GM12878 (cell line): ENCODE measurements at regions not wholly inside any gene's neighbourhood (a gene's known extent, or its start where the extent isn't known, plus 50 kb on each side); places are given as distances from the start of the nearest gene placed in this dataset.

Experiments
- ATAC-seq: fragments of 200-7000 bp; cut with Tn5 transposase; 3 replicates; pipeline ENCODE4 v1.9.1; 2020; ENCODE audit warnings: mild to moderate bottlenecking, moderate library complexity
- BruUV-seq: library from RNA; stranded (reverse); fragments of 400-500 nt; replicated peaks from 2 replicates; lab custom pipeline; 2021; lab: Mats Ljungman, UMichigan
- CTCF ChIA-PET: fragments of 300-600 bp; sonication (Branson Sonifier 250); formaldehyde crosslinking; extraction: SDS; loops from one replicate; lab custom pipeline; 2021; ENCODE audit warnings: inconsistent platforms; lab: Yijun Ruan, JAX
- POLR2A ChIA-PET: fragments of 350-600 bp; formaldehyde crosslinking; extraction: SDS; loops from one replicate; lab custom pipeline; 2021; ENCODE audit warnings: inconsistent platforms; lab: Charles Lee
- RAD21 ChIA-PET: fragments of 300-600 bp; sonication (Branson Sonifier 250); formaldehyde crosslinking; loops from one replicate; lab custom pipeline; 2023; ENCODE audit warnings: antibody characterized with exemption; ENCODE audit not compliant: unreplicated experiment; lab: Charles Lee
- SMC1A ChIA-PET: fragments of 300-600 bp; sonication (Branson Sonifier 250); formaldehyde crosslinking; loops from one replicate; lab custom pipeline; 2023; ENCODE audit not compliant: unreplicated experiment, uncharacterized antibody; lab: Charles Lee
- DNase-seq: peaks from one replicate; pipeline ENCODE4 v3.0.0-alpha.2; 2011; ENCODE audit warnings: low read depth, low spot score
- FAIRE-seq: peaks from 3 replicates; lab custom pipeline; 2011; peaks lifted over from hg19 to GRCh38; lab: Jason Lieb, UNC
- H2AFZ ChIP-seq: 2 replicates; pipeline ENCODE4 v1.6.0; 2011; ENCODE audit warnings: low read depth, low read length, control low read depth; ENCODE audit not compliant: control insufficient read depth
- H3K27ac ChIP-seq: 2 replicates; pipeline ENCODE4 v1.5.1; 2011; ENCODE audit warnings: control low read depth; ENCODE audit not compliant: control insufficient read depth, insufficient read depth
- H3K27me3 ChIP-seq, 2 experiments: replicated peaks in 1 of 2; 2 replicates each; pipeline versions ENCODE4 v1.6.0 to v1.6.1; 2011; ENCODE audit warnings: low read length in 1 of 2; ENCODE audit not compliant: control insufficient read depth in 2 of 2, insufficient read depth in 2 of 2
- H3K36me3 ChIP-seq, 2 experiments: 2 replicates each; pipeline ENCODE4 v1.5.1; 2011; ENCODE audit warnings: low read length in 1 of 2; ENCODE audit not compliant: control insufficient read depth in 2 of 2, insufficient read depth in 2 of 2
- H3K4me1 ChIP-seq: 2 replicates; pipeline ENCODE4 v1.6.1; 2011; ENCODE audit warnings: mild to moderate bottlenecking, low read length, moderate library complexity, mixed read lengths; ENCODE audit not compliant: control insufficient read depth, insufficient read depth
- H3K4me2 ChIP-seq: 2 replicates; pipeline ENCODE4 v1.6.0; 2011; ENCODE audit warnings: control low read depth; ENCODE audit not compliant: control insufficient read depth, insufficient read depth
- H3K4me3 ChIP-seq: fragments of 200-600 bp; sonication (generic); 2 replicates; pipeline ENCODE4 v1.5.1; 2016
- H3K79me2 ChIP-seq: 2 replicates; pipeline ENCODE4 v1.6.0; 2011; ENCODE audit warnings: low read length; ENCODE audit not compliant: control insufficient read depth, insufficient read depth
- H3K9ac ChIP-seq: 2 replicates; pipeline ENCODE4 v1.8.0; 2011; ENCODE audit warnings: low read length, control low read depth, mixed read lengths; ENCODE audit not compliant: control insufficient read depth, insufficient read depth
- H3K9me3 ChIP-seq: replicated peaks from 3 replicates; pipeline ENCODE4 v1.5.1; 2011; ENCODE audit warnings: mild to moderate bottlenecking, low read length; ENCODE audit not compliant: control insufficient read depth, insufficient read depth
- H4K20me1 ChIP-seq: 2 replicates; pipeline ENCODE4 v1.6.0; 2011; ENCODE audit not compliant: control insufficient read depth, insufficient read depth
- EGR1 ChIP-seq, 2 experiments: IDR thresholded peaks; 1 replicate in 1 of 2; 2 replicates in 1 of 2; pipeline ENCODE4 v1.6.1; 2011 to 2012; ENCODE audit warnings: low read depth in 2 of 2, low read length in 2 of 2, borderline replicate concordance in 1 of 2, mild to moderate bottlenecking in 1 of 2, moderate library complexity in 1 of 2
- GATAD2B ChIP-seq: fragments of 450-650 bp; conservative IDR thresholded peaks from 2 replicates; pipeline ENCODE4 v1.6.1; 2017; ENCODE audit warnings: low read depth, mild to moderate bottlenecking, moderate library complexity
- KAT2A ChIP-seq: conservative IDR thresholded peaks from 2 replicates; pipeline ENCODE4 v1.6.1; 2011; ENCODE audit warnings: low read depth, low read length; ENCODE audit not compliant: control insufficient read depth
- NRF1 ChIP-seq: conservative IDR thresholded peaks from 2 replicates; pipeline ENCODE4 v1.6.1; 2011; ENCODE audit warnings: mild to moderate bottlenecking, low read depth, low read length, improper control_type of control experiment
- SREBF2 ChIP-seq: IDR thresholded peaks from 2 replicates; pipeline ENCODE4 v1.6.1; 2012; ENCODE audit warnings: mild to moderate bottlenecking, low read length
- SUZ12 ChIP-seq: fragments of 200-600 bp; sonication (generic); IDR thresholded peaks from one replicate; pipeline ENCODE4 v1.6.1; 2018; ENCODE audit warnings: antibody characterized with exemption, mild to moderate bottlenecking; ENCODE audit not compliant: unreplicated experiment
- WGBS: methylation state at CpG from one replicate; pipeline ENCODE4 v1.1.6; 2016; ENCODE audit warnings: low lambda C conversion rate; ENCODE audit not compliant: insufficient replicate concordance, insufficient coverage; ENCODE audit errors: missing lambda C conversion rate; 5-methylcytosine and 5-hydroxymethylcytosine counted together
- in situ Hi-C: fragments of 300-500 bp; cut with MboI; formaldehyde crosslinking; loops from 9 replicates; pipeline ENCODE4 v1.14.3; 2018; ENCODE audit warnings: mixed read lengths
- intact Hi-C: fragments of 100-400 bp; cut with micrococcal nuclease; formaldehyde crosslinking; loops from one replicate; pipeline ENCODE4 v1.14.2; 2022; ENCODE audit not compliant: unreplicated experiment
- TF ChIP-seq, protein P1 (sequence below): fragments of 450-650 bp; IDR thresholded peaks from 2 replicates; pipeline ENCODE4 v1.6.1; 2018; ENCODE audit warnings: borderline replicate concordance, mild to moderate bottlenecking; ENCODE audit not compliant: partially characterized antibody
- TF ChIP-seq, protein P2 (sequence below): fragments of 450-650 bp; IDR thresholded peaks from 2 replicates; pipeline ENCODE4 v1.6.1; 2017; ENCODE audit warnings: antibody characterized with exemption, mild to moderate bottlenecking, moderate library complexity
- TF ChIP-seq, protein P3 (sequence below): IDR thresholded peaks from 2 replicates; pipeline ENCODE4 v1.6.1; 2011; ENCODE audit warnings: low read depth, mild to moderate bottlenecking, low read length, moderate library complexity, borderline replicate concordance; ENCODE audit errors: extremely low read depth

DNA sequence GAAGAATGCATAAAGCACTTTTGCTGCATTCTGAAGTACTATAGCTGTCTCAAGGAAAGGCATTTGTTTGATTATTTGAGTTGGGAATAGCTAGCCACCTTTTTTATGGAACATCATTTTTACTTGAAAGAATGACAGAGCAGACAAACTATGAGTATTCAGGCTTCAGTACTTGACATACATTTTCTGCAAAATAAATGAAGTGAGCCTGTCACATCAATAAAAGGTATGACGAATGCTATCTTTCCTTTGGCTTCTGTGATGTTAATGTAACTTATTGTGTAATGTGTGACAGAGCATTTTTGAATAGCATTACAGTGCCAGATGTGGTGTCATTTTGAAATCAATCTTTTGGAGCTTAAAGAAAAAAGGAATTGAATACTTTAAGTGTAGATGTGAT, 440.3 kb upstream of the ONECUT1 start (continued):
- TF ChIP-seq, protein P1, sequence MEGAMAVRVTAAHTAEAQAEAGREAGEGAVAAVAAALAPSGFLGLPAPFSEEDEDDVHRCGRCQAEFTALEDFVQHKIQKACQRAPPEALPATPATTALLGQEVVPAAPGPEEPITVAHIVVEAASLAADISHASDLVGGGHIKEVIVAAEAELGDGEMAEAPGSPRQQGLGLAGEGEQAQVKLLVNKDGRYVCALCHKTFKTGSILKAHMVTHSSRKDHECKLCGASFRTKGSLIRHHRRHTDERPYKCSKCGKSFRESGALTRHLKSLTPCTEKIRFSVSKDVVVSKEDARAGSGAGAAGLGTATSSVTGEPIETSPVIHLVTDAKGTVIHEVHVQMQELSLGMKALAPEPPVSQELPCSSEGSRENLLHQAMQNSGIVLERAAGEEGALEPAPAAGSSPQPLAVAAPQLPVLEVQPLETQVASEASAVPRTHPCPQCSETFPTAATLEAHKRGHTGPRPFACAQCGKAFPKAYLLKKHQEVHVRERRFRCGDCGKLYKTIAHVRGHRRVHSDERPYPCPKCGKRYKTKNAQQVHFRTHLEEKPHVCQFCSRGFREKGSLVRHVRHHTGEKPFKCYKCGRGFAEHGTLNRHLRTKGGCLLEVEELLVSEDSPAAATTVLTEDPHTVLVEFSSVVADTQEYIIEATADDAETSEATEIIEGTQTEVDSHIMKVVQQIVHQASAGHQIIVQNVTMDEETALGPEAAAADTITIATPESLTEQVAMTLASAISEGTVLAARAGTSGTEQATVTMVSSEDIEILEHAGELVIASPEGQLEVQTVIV, result no peak
- TF ChIP-seq SREBF2 (no peak), GATAD2B (no peak)

DNA sequence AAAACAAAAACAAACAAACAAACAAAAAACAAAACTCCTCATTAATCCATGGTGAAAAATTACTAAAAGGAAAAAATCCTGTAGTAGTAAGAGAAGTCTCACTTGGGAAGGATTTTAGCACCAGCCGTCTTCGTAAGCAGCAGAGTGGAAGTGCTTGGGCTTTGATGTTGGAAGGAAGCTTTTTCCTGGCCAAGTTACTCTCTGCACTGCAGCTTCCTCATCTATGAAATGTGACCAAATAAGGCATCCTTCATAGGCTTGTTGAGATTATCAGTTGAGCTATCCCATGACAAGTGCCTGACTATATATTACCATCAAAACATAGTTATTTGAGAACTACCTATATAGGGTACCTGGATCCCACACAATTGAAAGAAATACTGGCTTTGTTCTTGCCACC, 436.4 kb upstream of the ONECUT1 start:
- Histone ChIP-seq H3K4me3 (no peak overlapping the region), H2AFZ (no peak overlapping the region), H3K79me2 (no peaks in the 10 kb centered on the region), H3K27me3 (no peaks in the 10 kb centered on the region), H4K20me1 (no peaks in the 10 kb centered on the region), H3K9me3 (no peaks in the 10 kb centered on the region), H3K4me2 (no peak overlapping the region), H3K27ac (no peak overlapping the region), H3K4me1 (no peaks in the 10 kb centered on the region), H3K9ac (no peak overlapping the region), H3K36me3 (no peaks in the 10 kb centered on the region)
- CTCF ChIA-PET, result no interaction called here
- BruUV-seq, result no TSS peak
- POLR2A ChIA-PET, result no interaction called here
- DNase-seq (no peak), ATAC-seq (no peak), FAIRE-seq (no peak)
- SMC1A ChIA-PET, result no interaction called here
- RAD21 ChIA-PET, result no interaction called here
- 36% methylated on average over 2 of the region's 2 CpGs for WGBS
- intact Hi-C loops, result no loop called here
- in situ Hi-C loops, result no loop called here
- TF ChIP-seq, protein P1, result no peak
- TF ChIP-seq EGR1 (IDR thresholded peaks at IDR 0.05; ENCODE audit: borderline replicate concordance in 1 of 2, low read depth in 2 of 2, low read length in 2 of 2), result no peak
- TF ChIP-seq NRF1, result no peak
- no peak for TF ChIP-seq SUZ12
- TF ChIP-seq, protein P2, sequence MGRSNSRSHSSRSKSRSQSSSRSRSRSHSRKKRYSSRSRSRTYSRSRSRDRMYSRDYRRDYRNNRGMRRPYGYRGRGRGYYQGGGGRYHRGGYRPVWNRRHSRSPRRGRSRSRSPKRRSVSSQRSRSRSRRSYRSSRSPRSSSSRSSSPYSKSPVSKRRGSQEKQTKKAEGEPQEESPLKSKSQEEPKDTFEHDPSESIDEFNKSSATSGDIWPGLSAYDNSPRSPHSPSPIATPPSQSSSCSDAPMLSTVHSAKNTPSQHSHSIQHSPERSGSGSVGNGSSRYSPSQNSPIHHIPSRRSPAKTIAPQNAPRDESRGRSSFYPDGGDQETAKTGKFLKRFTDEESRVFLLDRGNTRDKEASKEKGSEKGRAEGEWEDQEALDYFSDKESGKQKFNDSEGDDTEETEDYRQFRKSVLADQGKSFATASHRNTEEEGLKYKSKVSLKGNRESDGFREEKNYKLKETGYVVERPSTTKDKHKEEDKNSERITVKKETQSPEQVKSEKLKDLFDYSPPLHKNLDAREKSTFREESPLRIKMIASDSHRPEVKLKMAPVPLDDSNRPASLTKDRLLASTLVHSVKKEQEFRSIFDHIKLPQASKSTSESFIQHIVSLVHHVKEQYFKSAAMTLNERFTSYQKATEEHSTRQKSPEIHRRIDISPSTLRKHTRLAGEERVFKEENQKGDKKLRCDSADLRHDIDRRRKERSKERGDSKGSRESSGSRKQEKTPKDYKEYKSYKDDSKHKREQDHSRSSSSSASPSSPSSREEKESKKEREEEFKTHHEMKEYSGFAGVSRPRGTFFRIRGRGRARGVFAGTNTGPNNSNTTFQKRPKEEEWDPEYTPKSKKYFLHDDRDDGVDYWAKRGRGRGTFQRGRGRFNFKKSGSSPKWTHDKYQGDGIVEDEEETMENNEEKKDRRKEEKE, result no peak
- no peak for TF ChIP-seq KAT2A
- TF ChIP-seq, protein P3, sequence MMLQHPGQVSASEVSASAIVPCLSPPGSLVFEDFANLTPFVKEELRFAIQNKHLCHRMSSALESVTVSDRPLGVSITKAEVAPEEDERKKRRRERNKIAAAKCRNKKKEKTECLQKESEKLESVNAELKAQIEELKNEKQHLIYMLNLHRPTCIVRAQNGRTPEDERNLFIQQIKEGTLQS, result no peak
